Testis (tissue), 2 donors: ENCODE measurements at regions not wholly inside any gene's neighbourhood (a gene's known extent, or its start where the extent isn't known, plus 50 kb on each side); places are given as distances from the start of the nearest gene placed in this dataset.

Source experiments
- DNase-seq: peaks from one replicate; pipeline ENCODE4 v3.0.0-alpha.2; 2019
- H3K27ac ChIP-seq, 2 donors: fragments of 200-600 bp; sonication (generic); one replicate each; pipeline ENCODE4 v1.5.1; 2019
- H3K27me3 ChIP-seq: fragments of 200-600 bp; sonication (generic); one replicate; pipeline ENCODE4 v1.5.1; 2019
- H3K36me3 ChIP-seq: fragments of 200-600 bp; sonication (generic); one replicate; pipeline ENCODE4 v1.5.1; 2017; ENCODE audit warnings: low read depth; ENCODE audit errors: missing control alignments
- H3K4me1 ChIP-seq: fragments of 200-600 bp; sonication (generic); one replicate; pipeline ENCODE4 v1.5.1; 2019
- H3K4me3 ChIP-seq, 2 donors: fragments of 200-600 bp; sonication (generic); one replicate each; pipeline ENCODE4 v1.5.1; 2017 to 2019
- H3K9me3 ChIP-seq: fragments of 200-600 bp; sonication (generic); one replicate; pipeline ENCODE4 v1.5.1; 2017
- POLR2A ChIP-seq: fragments of 450-650 bp; IDR thresholded peaks from one replicate; pipeline ENCODE4 v1.6.1; 2017; ENCODE audit warnings: antibody characterized with exemption, mild to moderate bottlenecking, moderate library complexity
- WGBS, 2 donors: methylation state at CpG; one replicate each; pipeline ENCODE4 v1.1.5; 2018; 5-methylcytosine and 5-hydroxymethylcytosine counted together
- intact Hi-C: fragments of 100-400 bp; cut with DNase I; formaldehyde crosslinking; loops from one replicate; pipeline ENCODE4 v1.15.1; 2023; ENCODE audit warnings: low total_unique reads
- TF ChIP-seq, protein P1 (sequence below), 3 experiments: fragments of 450-650 bp in 2 of 3; fragments of 200-600 bp in 1 of 3; sonication (generic) in 1 of 3; IDR thresholded peaks; one replicate each; pipeline ENCODE4 v1.5.1; 2016 to 2019; ENCODE audit warnings: antibody characterized with exemption in 3 of 3, mild to moderate bottlenecking in 2 of 3, moderate library complexity in 1 of 3

DNA sequence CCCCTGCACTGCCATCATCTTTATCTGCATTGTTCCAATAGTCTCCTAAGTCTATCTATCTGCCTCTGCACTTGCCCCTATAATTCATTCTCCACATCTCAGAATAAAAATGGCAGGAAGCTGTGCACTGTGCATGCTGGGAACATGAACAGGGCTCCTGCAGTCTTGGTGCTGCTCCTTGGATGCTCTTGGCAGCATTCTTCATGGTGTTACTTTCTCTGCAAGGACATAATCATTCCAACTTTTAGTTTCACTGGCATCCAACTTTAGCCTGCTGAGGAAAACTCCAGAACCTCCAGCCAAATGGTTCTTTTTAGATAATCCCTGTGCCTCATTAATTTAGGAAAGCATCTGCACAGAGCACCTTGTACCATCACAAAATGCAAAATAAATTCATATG is 208.3 kb downstream of the STK31 start:
- Histone ChIP-seq H3K9me3 (no peaks in the 10 kb centered on the region), H3K4me1 (no peaks in the 10 kb centered on the region), H3K4me3 (no peak overlapping the region), H3K27ac (no peak overlapping the region), H3K36me3 (no peaks in the 10 kb centered on the region), H3K27me3 (no peaks in the 10 kb centered on the region)
- no peak for TF ChIP-seq POLR2A
- TF ChIP-seq, protein P1, sequence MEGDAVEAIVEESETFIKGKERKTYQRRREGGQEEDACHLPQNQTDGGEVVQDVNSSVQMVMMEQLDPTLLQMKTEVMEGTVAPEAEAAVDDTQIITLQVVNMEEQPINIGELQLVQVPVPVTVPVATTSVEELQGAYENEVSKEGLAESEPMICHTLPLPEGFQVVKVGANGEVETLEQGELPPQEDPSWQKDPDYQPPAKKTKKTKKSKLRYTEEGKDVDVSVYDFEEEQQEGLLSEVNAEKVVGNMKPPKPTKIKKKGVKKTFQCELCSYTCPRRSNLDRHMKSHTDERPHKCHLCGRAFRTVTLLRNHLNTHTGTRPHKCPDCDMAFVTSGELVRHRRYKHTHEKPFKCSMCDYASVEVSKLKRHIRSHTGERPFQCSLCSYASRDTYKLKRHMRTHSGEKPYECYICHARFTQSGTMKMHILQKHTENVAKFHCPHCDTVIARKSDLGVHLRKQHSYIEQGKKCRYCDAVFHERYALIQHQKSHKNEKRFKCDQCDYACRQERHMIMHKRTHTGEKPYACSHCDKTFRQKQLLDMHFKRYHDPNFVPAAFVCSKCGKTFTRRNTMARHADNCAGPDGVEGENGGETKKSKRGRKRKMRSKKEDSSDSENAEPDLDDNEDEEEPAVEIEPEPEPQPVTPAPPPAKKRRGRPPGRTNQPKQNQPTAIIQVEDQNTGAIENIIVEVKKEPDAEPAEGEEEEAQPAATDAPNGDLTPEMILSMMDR (IDR thresholded peaks at IDR 0.05), result no peak
- no peak for DNase-seq
- intact Hi-C loops, result no loop called here

DNA sequence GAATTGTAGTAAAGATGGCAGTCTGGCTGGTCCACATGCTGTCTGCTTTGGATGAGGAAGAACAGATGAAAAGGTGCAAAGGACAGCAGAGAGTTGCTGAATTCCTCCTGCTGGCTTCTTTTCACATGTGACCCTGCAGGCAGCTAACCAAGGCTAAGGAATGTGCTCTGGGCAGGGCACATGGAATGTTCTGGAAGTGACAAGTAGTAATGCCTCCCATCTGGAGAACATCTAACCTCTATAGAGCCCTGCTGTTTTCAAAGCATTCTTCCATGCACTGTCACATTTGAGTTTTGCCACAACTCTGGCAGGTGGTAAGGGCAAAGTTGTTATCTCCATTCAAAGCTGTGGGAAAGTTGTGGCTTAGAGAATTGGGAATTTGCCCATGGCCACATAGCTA is 208.8 kb downstream of the STK31 start:
- no peaks in the 10 kb centered on the region for H3K9me3 ChIP-seq
- no peaks in the 10 kb centered on the region for H3K27me3 ChIP-seq
- H3K36me3 ChIP-seq, result no peaks in the 10 kb centered on the region
- no peaks in the 10 kb centered on the region for H3K4me1 ChIP-seq
- intact Hi-C loops, result no loop called here
- H3K4me3 ChIP-seq, result no peak overlapping the region
- TF ChIP-seq, protein P1 (IDR thresholded peaks at IDR 0.05), result no peak
- H3K27ac ChIP-seq, result no peak overlapping the region
- DNase-seq, result no peak

DNA sequence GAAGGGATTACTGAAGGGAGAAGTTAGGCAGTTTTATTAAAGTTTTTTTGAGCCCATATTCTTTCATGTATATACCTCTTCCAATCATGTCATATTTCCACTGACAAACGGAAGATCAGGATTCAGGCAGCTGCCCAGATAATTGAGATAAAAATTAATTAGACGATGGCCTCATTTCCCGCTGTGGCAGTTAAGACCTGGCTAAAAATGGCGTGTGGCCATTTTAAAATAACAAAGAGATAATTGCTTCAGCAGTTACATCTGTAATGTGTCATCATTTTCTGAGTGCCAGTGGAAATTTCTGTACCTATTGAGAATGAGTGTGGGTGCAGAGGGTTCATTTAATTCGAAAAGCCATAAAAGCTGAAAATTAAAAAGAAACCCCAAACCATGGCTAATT is 215.1 kb downstream of the STK31 start:
- 75 to 77% methylated on average over 5 of the region's 5 CpGs for WGBS, 2 donors
- H3K36me3 ChIP-seq, result no peaks in the 10 kb centered on the region
- H3K9me3 ChIP-seq, result no peaks in the 10 kb centered on the region
- TF ChIP-seq POLR2A, result no peak
- TF ChIP-seq, protein P1 (IDR thresholded peaks at IDR 0.05), result no peak
- no peak overlapping the region for H3K27ac ChIP-seq
- intact Hi-C loops, result no loop called here
- no peak overlapping the region for H3K4me3 ChIP-seq
- no peak for DNase-seq
- H3K27me3 ChIP-seq, result no peaks in the 10 kb centered on the region
- no peaks in the 10 kb centered on the region for H3K4me1 ChIP-seq

DNA sequence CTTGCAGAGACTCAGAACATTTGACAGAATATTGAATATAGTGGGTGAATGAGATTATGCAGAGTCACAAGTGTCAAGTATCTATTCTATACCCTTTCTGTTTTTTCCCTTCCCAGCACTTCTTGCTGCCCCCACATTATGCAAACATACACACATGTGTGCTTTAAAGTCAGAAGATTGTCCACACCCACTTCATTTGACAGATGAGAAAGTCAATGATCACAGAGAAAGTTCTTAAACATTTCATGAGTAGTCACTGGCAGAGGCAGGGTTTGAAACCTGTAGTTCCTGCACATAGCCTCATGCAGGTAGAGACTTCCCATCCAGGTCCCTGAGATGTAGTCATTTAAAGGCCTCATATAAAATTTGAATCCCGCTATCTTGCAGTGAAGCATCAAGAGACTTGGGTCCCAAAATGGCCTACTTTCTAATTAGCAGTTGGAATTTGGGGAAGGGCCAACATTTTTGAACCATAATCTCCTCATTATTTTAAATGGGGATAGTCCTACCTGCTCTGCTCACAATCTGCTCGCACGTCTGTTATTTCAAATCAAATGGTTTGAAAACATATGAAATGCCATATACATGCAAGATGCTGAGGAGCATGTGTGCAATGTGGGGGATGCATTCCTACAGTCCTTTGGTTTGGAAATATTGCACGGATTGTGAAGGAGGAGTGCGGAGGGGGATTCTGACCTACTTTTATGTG is 217.8 kb downstream of the STK31 start:
- no peaks in the 10 kb centered on the region for H3K27me3 ChIP-seq
- WGBS, 2 donors, result 63 to 69% methylated on average over 5 of the region's 5 CpGs
- no peaks in the 10 kb centered on the region for H3K36me3 ChIP-seq
- TF ChIP-seq POLR2A, result no peak
- TF ChIP-seq, protein P1 (IDR thresholded peaks at IDR 0.05), result no peak
- no peak overlapping the region for H3K4me3 ChIP-seq
- no peak overlapping the region for H3K27ac ChIP-seq
- intact Hi-C loops, result no loop called here
- H3K4me1 ChIP-seq, result no peaks in the 10 kb centered on the region
- H3K9me3 ChIP-seq, result no peaks in the 10 kb centered on the region
- DNase-seq, result no peak

DNA sequence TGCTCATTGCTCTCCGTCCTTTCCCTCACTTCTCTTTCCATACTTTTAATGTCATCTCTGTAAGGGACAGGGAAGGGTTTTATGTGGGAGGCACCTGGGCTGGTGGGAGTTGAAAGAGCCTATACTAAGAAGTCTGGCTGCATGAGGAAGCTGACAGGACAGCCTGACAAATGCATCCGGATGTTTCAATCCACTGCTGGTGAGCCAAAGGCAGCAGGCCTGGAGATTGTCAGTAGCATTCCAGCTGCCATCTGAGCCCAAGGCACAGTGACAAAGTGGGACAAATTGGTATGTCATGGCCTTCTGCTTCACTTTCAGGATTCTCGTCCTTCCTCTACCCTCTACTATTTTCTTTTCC is 218.4 kb downstream of the STK31 start:
- DNase-seq, result no peak
- no peaks in the 10 kb centered on the region for H3K27me3 ChIP-seq
- no peaks in the 10 kb centered on the region for H3K9me3 ChIP-seq
- H3K27ac ChIP-seq, result no peak overlapping the region
- WGBS, 2 donors, result 57 to 62% methylated on average over 3 of the region's 3 CpGs
- no peaks in the 10 kb centered on the region for H3K36me3 ChIP-seq
- intact Hi-C loops, result no loop called here
- TF ChIP-seq, protein P1 (IDR thresholded peaks at IDR 0.05), result no peak
- no peak for TF ChIP-seq POLR2A
- no peaks in the 10 kb centered on the region for H3K4me1 ChIP-seq
- no peak overlapping the region for H3K4me3 ChIP-seq
